GM13977 (cell line): ENCODE measurements at regions not wholly inside any gene's neighbourhood (a gene's known extent, or its start where the extent isn't known, plus 50 kb on each side); places are given as distances from the start of the nearest gene placed in this dataset.

Experiments
- DNase-seq: peaks from one replicate; pipeline ENCODE4 v3.0.0; 2012; ENCODE audit warnings: low spot score
- in situ Hi-C: fragments of 300-500 bp; cut with MboI; formaldehyde crosslinking; loops from one replicate; pipeline ENCODE4 v1.12.0; 2022; ENCODE audit warnings: low sequenced_read_pairs, low pct_unique_long_range_greater_than_20kb, mixed read lengths, inconsistent platforms; ENCODE audit not compliant: unreplicated experiment
- TF ChIP-seq, protein P1 (sequence below): IDR thresholded peaks from 2 replicates; pipeline ENCODE4 v1.5.1; 2012; ENCODE audit warnings: mild to moderate bottlenecking, control low read depth; ENCODE audit not compliant: insufficient read depth; ENCODE audit errors: extremely low read depth, missing control alignments

DNA sequence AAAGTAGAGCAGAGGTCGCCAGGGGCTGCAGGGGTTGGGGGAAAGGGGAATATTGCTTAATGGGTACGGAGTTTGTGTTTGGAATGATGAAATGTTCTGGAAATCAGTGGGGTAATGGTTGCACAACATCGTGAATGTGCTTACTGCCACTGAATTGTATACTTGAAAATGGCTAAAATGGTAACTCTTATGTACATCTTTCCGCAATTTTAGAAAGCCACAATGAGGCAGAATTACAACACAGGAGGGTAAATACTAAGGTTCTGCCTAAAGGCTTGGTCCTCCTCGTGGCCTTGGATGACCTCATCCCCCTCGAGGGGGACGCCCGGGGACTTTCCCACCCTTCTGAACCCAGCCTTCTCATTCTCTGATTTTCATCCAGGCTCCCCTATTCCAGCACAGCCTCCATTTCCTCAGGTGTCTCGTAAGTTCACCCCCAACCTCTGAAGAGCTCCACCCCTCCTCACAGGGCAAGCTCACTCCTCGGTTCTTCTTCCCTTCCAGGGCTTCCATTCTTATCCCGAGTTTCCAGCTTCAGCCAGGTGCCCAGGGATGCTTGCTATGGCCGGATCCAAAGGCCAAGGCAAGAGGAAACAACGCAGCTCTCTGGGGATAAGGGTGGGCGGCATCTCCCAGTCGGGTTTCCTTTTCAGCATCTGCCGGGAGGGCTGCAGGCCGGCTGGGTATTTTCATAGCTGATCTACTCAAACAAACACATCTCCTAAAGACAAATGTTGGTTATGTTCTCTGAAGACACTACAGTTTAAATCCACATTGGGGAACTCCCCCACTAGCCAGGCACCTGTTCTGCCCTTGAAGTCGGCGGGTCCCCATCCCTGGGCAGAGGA lies 71.3 kb upstream of the ACSL1 start:
- in situ Hi-C loops, result no loop called here
- TF ChIP-seq, protein P1, sequence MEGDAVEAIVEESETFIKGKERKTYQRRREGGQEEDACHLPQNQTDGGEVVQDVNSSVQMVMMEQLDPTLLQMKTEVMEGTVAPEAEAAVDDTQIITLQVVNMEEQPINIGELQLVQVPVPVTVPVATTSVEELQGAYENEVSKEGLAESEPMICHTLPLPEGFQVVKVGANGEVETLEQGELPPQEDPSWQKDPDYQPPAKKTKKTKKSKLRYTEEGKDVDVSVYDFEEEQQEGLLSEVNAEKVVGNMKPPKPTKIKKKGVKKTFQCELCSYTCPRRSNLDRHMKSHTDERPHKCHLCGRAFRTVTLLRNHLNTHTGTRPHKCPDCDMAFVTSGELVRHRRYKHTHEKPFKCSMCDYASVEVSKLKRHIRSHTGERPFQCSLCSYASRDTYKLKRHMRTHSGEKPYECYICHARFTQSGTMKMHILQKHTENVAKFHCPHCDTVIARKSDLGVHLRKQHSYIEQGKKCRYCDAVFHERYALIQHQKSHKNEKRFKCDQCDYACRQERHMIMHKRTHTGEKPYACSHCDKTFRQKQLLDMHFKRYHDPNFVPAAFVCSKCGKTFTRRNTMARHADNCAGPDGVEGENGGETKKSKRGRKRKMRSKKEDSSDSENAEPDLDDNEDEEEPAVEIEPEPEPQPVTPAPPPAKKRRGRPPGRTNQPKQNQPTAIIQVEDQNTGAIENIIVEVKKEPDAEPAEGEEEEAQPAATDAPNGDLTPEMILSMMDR, result no peak
- peak; percentile 50 for DNase-seq

GRCh38 chr4:184897895-184898294 lies 72.1 kb upstream of the ACSL1 start:
- TF ChIP-seq, protein P1, result no peak
- no peak for DNase-seq
- in situ Hi-C loops, result no loop called here

DNA sequence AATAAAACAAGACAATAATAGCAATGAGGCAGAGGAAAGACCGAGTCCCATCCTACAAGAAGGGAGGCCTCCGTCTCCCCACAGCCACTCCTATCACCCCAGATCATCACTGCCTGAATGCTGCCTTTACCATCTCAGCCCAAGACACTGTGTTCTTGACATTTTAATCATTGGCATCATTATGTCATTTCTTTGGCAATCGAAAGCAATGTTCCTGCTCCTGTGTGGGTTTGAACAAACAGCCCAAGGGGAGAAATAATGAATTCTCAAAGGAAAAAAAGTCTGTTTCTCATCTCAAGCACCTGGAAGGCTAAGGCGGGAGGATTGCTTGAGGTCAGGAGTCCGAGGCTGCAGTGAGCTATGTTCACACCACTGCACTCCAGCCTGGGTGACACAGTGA lies 73.0 kb upstream of the ACSL1 start:
- TF ChIP-seq, protein P1, result no peak
- in situ Hi-C loops, result no loop called here
- DNase-seq, result no peak

- TF ChIP-seq, protein P1, result no peak
- DNase-seq, result no peak
- in situ Hi-C loops, result no loop called here
Measured at GRCh38 chr4:184899261-184900134, 73.7 kb upstream of the ACSL1 start.

- TF ChIP-seq, protein P1, result no peak
- DNase-seq, result no peak
Measured at GRCh38 chr4:184900184-184900583, 74.4 kb upstream of the ACSL1 start.

DNA sequence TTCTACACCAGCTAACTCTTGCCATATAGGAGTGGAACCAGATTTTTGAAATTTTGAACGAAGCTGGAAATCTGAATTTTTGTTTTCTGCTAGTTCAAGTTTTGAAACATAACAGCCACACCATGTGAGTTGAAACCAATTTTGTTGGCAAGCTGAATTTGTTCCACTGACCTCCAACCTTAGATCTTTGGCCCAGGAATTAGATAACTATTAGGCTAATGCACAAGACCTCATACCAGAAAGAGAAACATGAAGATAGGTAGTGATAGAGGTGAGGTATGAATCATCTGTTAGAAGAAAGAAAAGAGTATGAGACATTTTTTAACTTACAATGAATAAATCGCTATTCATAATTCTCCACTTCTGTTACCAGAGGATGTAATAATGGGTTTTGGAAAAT lies 76.8 kb upstream of the ACSL1 start:
- TF ChIP-seq, protein P1, result no peak

More at GRCh38 chr4:184900184-184900583, 74.4 kb upstream of the ACSL1 start:
- in situ Hi-C loops, result no loop called here

More for the DNA sequence above, 76.8 kb upstream of the ACSL1 start:
- no peak for DNase-seq
- in situ Hi-C loops, result no loop called here
